BE2C (cell line): ENCODE measurements at regions not wholly inside any gene's neighbourhood (a gene's known extent, or its start where the extent isn't known, plus 50 kb on each side); places are given as distances from the start of the nearest gene placed in this dataset.
"Not testable (repeated sequence)": the region's sequence is repeated elsewhere in the genome, so short reads cannot be mapped to it uniquely, and the experiment has no call there.

Source experiments
- DNase-seq: peaks from one replicate; pipeline ENCODE4 v3.0.0-alpha.2; 2020
- H3K27me3 ChIP-seq: fragments of 250-450 bp; sonication (Bioruptor Pico); 2 replicates; pipeline ENCODE4 v1.5.1; 2020; ENCODE audit warnings: mild to moderate bottlenecking
- H3K36me3 ChIP-seq: fragments of 250-450 bp; sonication (Bioruptor Pico); 2 replicates; pipeline ENCODE4 v1.5.1; 2020; ENCODE audit warnings: mild to moderate bottlenecking
- H3K4me1 ChIP-seq: fragments of 250-450 bp; sonication (Bioruptor Pico); 2 replicates; pipeline ENCODE4 v1.5.1; 2020
- H3K4me3 ChIP-seq: 2 replicates; pipeline ENCODE4 v1.5.1; 2011; ENCODE audit warnings: low read depth, low read length
- H3K9me3 ChIP-seq: fragments of 250-450 bp; sonication (Bioruptor Pico); 2 replicates; pipeline ENCODE4 v1.5.1; 2020
- TF ChIP-seq, protein P1 (sequence below): IDR thresholded peaks from 2 replicates; pipeline ENCODE4 v1.5.1; 2012; ENCODE audit warnings: mild to moderate bottlenecking, low read depth, low read length

- H3K4me1 ChIP-seq, result no peaks in the 10 kb centered on the region
- H3K4me3 ChIP-seq, result no peak overlapping the region
- no peaks in the 10 kb centered on the region for H3K9me3 ChIP-seq
- no peak for DNase-seq
- H3K27me3 ChIP-seq, result no peaks in the 10 kb centered on the region
- TF ChIP-seq, protein P1, sequence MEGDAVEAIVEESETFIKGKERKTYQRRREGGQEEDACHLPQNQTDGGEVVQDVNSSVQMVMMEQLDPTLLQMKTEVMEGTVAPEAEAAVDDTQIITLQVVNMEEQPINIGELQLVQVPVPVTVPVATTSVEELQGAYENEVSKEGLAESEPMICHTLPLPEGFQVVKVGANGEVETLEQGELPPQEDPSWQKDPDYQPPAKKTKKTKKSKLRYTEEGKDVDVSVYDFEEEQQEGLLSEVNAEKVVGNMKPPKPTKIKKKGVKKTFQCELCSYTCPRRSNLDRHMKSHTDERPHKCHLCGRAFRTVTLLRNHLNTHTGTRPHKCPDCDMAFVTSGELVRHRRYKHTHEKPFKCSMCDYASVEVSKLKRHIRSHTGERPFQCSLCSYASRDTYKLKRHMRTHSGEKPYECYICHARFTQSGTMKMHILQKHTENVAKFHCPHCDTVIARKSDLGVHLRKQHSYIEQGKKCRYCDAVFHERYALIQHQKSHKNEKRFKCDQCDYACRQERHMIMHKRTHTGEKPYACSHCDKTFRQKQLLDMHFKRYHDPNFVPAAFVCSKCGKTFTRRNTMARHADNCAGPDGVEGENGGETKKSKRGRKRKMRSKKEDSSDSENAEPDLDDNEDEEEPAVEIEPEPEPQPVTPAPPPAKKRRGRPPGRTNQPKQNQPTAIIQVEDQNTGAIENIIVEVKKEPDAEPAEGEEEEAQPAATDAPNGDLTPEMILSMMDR, result no peak
- no peaks in the 10 kb centered on the region for H3K36me3 ChIP-seq
Measured at GRCh38 chr14:97796511-97796910, 999.3 kb downstream of the VRK1 start.

- H3K4me1 ChIP-seq, result no peaks in the 10 kb centered on the region
- no peaks in the 10 kb centered on the region for H3K9me3 ChIP-seq
- no peaks in the 10 kb centered on the region for H3K36me3 ChIP-seq
- no peak overlapping the region for H3K4me3 ChIP-seq
- H3K27me3 ChIP-seq, result no peaks in the 10 kb centered on the region
- TF ChIP-seq, protein P1, result no peak
- DNase-seq, result no peak
Measured at GRCh38 chr14:97798176-97798575, 1001.0 kb downstream of the VRK1 start.

- TF ChIP-seq, protein P1, result no peak
- Histone ChIP-seq H3K4me3 (no peak overlapping the region), H3K9me3 (no peaks in the 10 kb centered on the region; the same call in 1 of the 2 replicates), H3K4me1 (no peaks in the 10 kb centered on the region), H3K36me3 (no peaks in the 10 kb centered on the region), H3K27me3 (no peaks in the 10 kb centered on the region)
- DNase-seq, result no peak
Measured at GRCh38 chr14:97802430-97803373, 1005.5 kb downstream of the VRK1 start.

- no peaks in the 10 kb centered on the region for H3K27me3 ChIP-seq
- H3K9me3 ChIP-seq, result no peaks in the 10 kb centered on the region; the same call in 1 of the 2 replicates
- no peak for DNase-seq
- H3K4me3 ChIP-seq, result no peak overlapping the region
- no peaks in the 10 kb centered on the region for H3K36me3 ChIP-seq
- no peaks in the 10 kb centered on the region for H3K4me1 ChIP-seq
- TF ChIP-seq, protein P1, result no peak
Measured at GRCh38 chr14:97804056-97804455, 1006.9 kb downstream of the VRK1 start.

DNA sequence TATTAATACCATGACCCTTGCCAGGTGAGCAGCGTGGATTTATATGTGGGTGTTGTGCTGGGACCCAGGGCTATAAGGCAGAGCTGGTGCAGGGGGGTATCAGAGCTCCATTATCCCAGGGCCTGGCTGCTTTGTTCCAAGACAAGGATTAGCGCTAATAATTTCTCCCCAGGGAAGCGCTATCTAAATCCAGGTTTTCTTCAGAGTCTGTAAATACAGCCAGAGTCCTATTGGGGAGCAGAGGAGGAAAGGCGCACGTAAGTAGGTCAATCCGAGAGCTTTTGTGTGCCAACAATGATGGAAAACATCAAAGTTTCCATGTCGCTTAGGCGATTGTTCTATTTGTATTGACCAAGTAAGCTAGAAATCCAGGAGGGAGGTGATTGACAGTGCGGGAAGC, 1009.7 kb downstream of the VRK1 start:
- no peaks in the 10 kb centered on the region for H3K4me1 ChIP-seq
- TF ChIP-seq, protein P1, result no peak
- no peaks in the 10 kb centered on the region for H3K27me3 ChIP-seq
- no peak overlapping the region for H3K4me3 ChIP-seq
- H3K36me3 ChIP-seq, result no peaks in the 10 kb centered on the region
- DNase-seq, result no peak
- no peaks in the 10 kb centered on the region; the same call in 1 of the 2 replicates for H3K9me3 ChIP-seq

- H3K9me3 ChIP-seq, DNase-seq, H3K4me1 ChIP-seq, H3K27me3 ChIP-seq, H3K4me3 ChIP-seq, H3K36me3 ChIP-seq: not testable (repeated sequence)
Measured at GRCh38 chr14:97808541-97808940, 1011.4 kb downstream of the VRK1 start.
